ENCODE measurements at regions not wholly inside any gene's neighbourhood (a gene's known extent, or its start where the extent isn't known, plus 50 kb on each side); places are given as distances from the start of the nearest gene placed in this dataset.
"Not testable (repeated sequence)": the region's sequence is repeated elsewhere in the genome, so short reads cannot be mapped to it uniquely, and the experiment has no call there.

- TF ChIP-seq POLR2AphosphoS5 (IDR thresholded peaks at IDR 0.05), result no peak
- TF ChIP-seq POLR2A (IDR thresholded peaks at IDR 0.05), result no peak
- TF ChIP-seq CTCF (IDR thresholded peaks at IDR 0.05 in 8 of 11, conservative IDR thresholded peaks at IDR 0.05 in 3 of 11), result no peak
- H3K27me3 ChIP-seq (replicated peaks in 1 of 7), result no peaks in the 10 kb centered on the region
These were observed 97.2 kb upstream of the TMEM17 start for GRCh38 chr2:62603154-62603712.

DNA sequence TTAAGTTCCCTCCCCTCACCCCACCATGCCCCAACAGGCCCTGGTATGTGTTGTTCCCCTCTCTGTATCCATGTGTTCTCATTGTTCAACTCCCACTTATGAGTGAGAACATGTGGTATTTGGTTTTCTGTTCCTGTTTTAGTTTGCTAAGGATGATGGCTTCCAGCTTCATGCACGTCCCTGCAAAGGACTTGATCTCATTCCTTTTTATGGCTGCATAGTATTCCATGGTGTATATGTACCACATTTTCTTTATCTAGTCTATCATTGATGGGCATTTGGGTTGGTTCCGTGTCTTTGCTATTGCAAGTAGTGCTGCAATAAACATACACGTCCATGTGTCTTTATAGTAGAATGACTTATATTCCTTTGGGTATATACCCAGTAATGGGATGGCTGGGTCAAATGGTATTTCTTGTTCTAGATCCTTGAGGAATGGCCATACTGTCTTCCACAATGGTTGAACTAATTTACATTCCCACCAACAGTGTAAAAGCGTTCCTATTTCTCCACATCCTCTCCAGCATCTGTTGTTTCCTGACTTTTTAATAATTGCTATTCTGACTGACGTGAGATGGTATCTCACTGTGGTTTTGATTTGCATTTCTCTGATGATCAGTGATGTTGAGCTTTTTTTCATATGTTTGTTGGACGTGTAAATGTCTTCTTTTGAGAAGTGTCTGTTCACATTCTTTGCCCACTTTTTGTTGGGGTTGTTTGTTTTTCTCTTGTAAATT lies 93.8 kb upstream of the TMEM17 start:
- H3K4me3 ChIP-seq; intact Hi-C loops (cut with DNase I; ENCODE audit: low total_unique reads); H3K27ac ChIP-seq; H3K4me1 ChIP-seq; DNase-seq; H3K9me3 ChIP-seq; H3K36me3 ChIP-seq; H3K27me3 ChIP-seq (replicated peaks in 1 of 7): not testable (repeated sequence)
- 77 to 81% (median 79%) methylated on average over 6 of the region's 6 CpGs for WGBS, 5 donors

More at GRCh38 chr2:62603154-62603712, 97.2 kb upstream of the TMEM17 start:
- no peak for DNase-seq
- Histone ChIP-seq H3K9me3 (peaks cover 0 to 19% (median 4%) of the 10 kb centered on the region in 8 donors), H3K27ac (no peak overlapping the region), H3K36me3 (no peaks in the 10 kb centered on the region), H3K4me3 (no peak overlapping the region), H3K4me1 (no peaks in the 10 kb centered on the region)
- intact Hi-C loops (cut with DNase I; ENCODE audit: low total_unique reads), result no loop called here
- 80 to 97% (median 91%) methylated on average over 2 of the region's 2 CpGs for whole genome bisulfite sequencing, 5 donors

GRCh38 chr2:62597323-62597722 lies 91.3 kb upstream of the TMEM17 start:
- Histone ChIP-seq H3K27me3 (replicated peaks in 1 of 7) (no peaks in the 10 kb centered on the region), H3K9me3 (peaks cover 0 to 7% (median 0%) of the 10 kb centered on the region in 8 donors), H3K4me3 (no peak overlapping the region), H3K36me3 (no peaks in the 10 kb centered on the region), H3K27ac (no peak overlapping the region), H3K4me1 (no peaks in the 10 kb centered on the region)
- intact Hi-C loops (cut with DNase I; ENCODE audit: low total_unique reads), result no loop called here
- WGBS, 5 donors, result 77 to 89% (median 79%) methylated on average over 3 of the region's 3 CpGs
- no peak for DNase-seq
- TF ChIP-seq POLR2AphosphoS5 (IDR thresholded peaks at IDR 0.05), result no peak
- no peak for TF ChIP-seq CTCF (IDR thresholded peaks at IDR 0.05 in 8 of 11, conservative IDR thresholded peaks at IDR 0.05 in 3 of 11)
- no peak for TF ChIP-seq POLR2A (IDR thresholded peaks at IDR 0.05)

DNA sequence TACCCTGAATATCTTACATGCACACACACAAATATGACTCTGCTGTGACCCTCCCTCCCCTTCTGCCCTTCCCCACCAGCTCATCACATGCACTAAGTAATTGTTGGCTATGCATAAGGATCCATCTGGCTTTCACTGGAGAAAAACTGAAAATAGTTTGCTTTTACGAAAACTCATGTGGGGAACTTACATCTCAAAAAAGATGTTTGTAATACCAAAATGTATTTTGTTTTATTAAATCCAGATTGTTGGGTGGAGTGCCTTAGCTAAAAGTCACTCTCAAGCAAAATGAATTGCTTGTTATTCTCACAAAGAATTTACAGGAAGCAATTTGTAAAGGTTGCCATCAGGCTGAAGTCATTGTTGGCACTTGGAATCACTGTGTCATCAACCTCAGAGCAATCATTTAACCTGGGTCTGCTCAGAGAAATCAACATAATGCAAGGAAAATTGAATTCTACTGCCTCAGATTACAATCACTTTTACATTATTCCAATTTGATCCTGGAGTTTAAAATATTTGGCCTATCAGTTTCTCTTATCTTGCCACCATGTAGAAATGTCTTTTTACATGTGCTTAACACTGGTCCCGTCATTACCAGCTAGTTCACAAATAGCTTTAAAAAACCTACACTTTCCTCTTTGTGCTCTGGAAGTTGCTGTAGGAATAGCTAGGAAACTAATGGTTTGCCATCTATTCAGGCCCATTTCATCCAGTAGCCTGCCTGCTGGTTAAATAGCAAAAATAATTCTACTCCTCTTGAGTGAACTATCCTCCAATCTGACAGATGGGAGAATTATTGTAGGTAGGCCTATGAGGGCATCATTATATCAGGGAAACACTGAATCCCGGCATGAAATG lies 90.3 kb upstream of the TMEM17 start:
- DNase-seq, result no peak
- H3K36me3 ChIP-seq, result no peaks in the 10 kb centered on the region
- TF ChIP-seq CTCF (IDR thresholded peaks at IDR 0.05 in 8 of 11, conservative IDR thresholded peaks at IDR 0.05 in 3 of 11), result no peak
- no peak for TF ChIP-seq POLR2A (IDR thresholded peaks at IDR 0.05)
- TF ChIP-seq POLR2AphosphoS5 (IDR thresholded peaks at IDR 0.05), result no peak
- H3K4me1 ChIP-seq, result no peaks in the 10 kb centered on the region
- no peaks in the 10 kb centered on the region for H3K27me3 ChIP-seq (replicated peaks in 1 of 7)
- intact Hi-C loops (cut with DNase I; ENCODE audit: low total_unique reads), result no loop called here
- no peak overlapping the region for H3K27ac ChIP-seq
- peaks cover 0 to 7% (median 0%) of the 10 kb centered on the region in 8 donors for H3K9me3 ChIP-seq
- 79 to 92% (median 90%) methylated on average over 3 of the region's 3 CpGs for WGBS, 5 donors
- no peak overlapping the region for H3K4me3 ChIP-seq
